ENCODE measurements at regions not wholly inside any gene's neighbourhood (a gene's known extent, or its start where the extent isn't known, plus 50 kb on each side); places are given as distances from the start of the nearest gene placed in this dataset.

GRCh38 chr9:79170643-79171042 is 401.1 kb upstream of the TLE4 start:
- TF ChIP-seq CTCF (IDR thresholded peaks at IDR 0.05) (no peak), POLR2A (IDR thresholded peaks at IDR 0.05) (no peak)
